HG02763 (cell line): ENCODE measurements at regions not wholly inside any gene's neighbourhood (a gene's known extent, or its start where the extent isn't known, plus 50 kb on each side); places are given as distances from the start of the nearest gene placed in this dataset.
"Not testable (repeated sequence)": the region's sequence is repeated elsewhere in the genome, so short reads cannot be mapped to it uniquely, and the experiment has no call there.

Source experiments
- ATAC-seq: cut with Tn5 transposase; IDR thresholded peaks from one replicate; pipeline ENCODE4 v1.9.1; 2021; ENCODE audit warnings: mild to moderate bottlenecking, moderate library complexity; ENCODE audit not compliant: unreplicated experiment

DNA sequence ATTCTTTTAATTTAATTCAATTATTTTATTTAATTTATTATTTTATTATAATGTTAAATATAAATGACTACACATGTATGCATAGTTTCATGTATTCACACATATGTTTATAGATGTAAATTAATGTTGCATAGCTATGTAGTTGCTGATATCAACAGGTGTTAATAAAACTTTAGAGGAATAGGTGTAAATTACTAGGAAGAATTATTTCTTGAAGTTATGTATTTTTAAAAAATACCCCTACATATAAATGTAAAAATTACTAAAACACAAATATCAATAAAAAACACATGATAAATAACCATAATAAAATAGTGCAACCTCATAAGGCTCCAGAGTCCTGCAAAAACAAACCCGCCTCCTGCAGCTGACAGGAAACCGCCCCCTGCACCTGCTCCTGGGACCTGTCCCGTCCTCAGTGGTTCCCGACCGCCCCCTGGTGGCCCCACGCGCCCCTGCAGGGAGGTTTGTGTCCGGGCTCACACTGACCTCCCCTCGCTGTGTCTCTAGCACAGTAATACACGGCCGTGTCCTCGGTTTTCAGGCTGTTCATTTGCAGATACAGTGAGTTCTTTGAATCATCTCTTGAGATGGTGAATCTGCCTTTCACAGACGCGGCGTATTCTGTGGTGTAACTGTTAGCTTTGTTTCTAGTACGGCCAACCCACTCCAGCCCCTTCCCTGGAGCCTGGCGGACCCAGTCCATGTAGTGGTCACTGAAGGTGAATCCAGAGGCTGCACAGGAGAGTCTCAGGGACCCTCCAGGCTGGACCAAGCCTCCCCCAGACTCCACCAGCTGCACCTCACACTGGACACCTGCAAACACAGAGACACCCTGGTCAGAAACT is 1264.0 kb downstream of the TMEM121 start:
- no peak for ATAC-seq

DNA sequence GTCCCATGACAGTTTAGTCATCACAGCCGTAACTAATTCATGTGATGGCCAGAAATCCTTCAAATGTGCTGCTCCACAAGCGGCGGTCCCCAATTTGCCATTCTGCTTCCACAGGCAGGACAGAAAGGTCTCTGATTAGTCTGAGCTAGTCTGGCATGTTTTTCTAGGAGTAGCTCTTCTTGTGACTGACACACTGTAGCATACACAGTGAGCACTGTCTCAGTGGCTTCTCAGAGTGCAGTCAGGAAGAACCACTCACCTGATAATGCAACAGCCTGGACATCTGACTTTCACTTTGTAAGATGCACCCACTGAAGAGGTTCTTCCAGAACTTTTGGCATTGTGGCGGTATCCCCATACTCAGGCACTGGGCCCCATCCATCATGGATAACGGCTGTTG is 1266.2 kb downstream of the TMEM121 start:
- ATAC-seq, result no peak

DNA sequence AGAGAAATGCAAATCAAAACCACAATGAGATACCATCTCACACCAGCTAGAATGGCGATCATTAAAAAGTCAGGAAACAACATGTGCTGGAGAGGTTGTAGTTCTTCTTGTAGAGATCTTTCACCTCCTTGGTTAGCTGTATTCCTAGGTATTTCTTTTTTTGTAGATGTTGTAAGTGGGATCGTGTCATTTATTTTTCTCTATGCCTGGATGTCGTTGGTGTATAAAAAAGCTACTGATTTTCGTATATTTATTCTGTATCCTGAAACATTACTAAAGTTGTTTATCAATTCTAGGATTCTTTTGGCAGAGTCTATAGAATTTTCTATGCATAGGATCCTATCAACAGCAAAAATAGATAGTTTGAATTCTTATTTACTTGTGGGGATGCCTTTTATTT is 1271.8 kb downstream of the TMEM121 start:
- ATAC-seq, result not testable (repeated sequence)

DNA sequence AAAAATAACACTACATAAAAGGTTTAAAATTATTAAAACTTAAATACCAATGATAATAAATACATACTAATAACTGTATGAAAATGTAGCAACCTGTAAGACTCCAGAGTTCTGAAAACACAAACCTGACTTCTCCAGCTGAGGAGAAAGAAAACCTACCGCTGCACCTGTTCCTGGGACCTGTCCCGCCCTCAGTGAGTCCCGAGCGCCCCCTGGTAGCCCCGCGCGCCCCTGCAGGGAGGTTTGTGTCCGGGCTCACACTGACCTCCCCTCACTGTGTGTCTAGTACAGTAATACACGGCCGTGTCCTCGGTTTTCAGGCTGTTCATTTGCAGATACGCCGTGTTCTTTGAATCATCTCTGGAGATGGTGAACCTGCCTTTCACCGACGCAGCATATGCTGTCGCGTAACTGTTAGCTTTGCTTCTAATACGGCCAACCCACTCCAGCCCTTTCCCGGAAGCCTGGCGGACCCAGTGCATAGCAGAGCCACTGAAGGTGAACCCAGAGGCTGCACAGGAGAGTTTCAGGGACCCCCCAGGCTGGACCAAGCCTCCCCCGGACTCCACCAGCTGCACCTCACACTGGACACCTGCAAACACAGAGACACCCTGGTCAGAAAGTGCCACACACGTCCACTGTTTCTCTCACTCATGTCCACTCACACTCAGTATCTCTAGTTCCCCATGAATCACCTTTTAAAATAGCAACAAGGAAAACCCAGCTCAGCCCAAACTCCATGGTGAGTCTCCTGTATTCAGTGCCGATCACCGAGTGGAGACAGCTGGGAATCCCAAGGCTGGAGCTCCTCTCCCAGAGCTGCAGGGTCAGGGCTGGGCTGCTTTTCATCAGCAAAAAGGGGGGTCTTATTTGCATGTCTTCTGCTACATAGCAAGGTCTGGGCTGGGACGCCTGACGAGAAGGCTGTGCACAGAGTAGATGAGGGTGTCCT is 1276.3 kb downstream of the TMEM121 start:
- no peak for ATAC-seq

DNA sequence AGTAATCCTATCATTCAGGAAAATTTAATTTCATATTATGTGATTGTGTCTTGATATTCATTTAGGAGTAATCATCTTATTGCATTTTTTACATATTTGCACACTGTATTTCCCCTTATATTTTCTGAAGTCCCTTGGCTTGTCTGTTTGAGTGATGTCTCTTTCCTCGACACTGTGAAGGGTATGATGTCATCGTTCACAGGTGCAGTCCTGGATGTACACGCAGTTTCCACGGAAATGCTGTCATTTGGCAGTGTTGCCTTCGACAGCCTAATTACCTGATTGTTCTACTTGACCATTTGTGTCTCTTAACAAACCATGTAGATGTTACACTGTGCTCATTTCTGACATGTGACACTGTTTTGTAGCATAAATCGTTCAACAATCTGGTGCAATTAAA is 1277.0 kb downstream of the TMEM121 start:
- ATAC-seq, result no peak

DNA sequence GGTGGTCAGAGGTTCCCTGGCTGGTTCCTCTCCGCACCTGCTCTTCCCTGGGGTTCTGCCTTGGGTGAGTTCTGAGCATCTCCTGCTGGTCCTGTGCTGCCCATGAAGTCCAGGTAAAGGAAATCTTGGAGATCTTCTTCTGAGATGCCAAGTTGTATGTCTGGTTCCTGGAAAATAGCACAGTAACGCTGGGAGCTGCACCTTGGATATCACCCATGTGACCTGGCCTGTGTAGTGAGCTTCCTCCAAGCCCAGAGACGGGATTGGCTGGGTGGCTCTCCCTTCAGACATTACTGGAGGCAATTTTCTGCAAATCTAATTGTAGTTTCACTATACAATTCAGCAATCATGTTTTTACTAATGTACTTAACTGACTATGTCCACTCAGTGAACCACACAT is 1281.1 kb downstream of the TMEM121 start:
- ATAC-seq, result no peak

DNA sequence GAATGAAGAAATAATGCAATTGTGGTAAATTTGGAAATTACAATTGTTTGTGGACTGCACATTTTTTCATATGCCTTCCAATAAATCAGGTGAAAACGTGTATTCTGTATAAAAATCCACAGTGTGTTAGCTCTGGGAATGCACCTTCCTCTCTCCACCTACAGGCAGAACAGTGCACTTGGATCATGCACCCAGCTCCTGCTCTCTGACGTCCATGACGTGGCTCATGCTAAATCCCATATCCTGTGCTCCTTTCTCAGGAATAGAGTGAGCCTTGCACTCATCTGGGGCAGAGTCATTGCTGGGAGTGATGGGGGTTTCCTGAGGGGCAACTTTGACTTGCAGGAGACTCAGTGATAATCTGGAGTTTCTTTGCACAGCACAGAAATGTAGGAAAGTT is 1282.1 kb downstream of the TMEM121 start:
- no peak for ATAC-seq

DNA sequence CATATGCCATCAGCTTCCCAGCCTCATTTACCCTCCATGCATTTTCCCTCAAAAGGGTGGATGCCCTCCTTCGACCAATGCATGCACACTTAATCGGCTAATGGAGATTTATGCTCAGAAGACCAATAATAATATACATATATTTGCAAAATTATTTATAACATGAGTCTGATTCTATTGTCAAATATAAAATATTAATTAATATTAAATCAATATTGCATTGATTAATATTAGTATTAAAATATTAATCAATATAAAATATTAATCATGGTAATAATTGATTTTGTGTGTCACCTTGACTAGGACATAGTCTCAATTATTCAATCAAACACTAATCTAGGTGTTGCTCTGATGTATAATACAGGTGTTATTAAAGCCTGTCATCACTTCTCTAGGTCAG is 1282.5 kb downstream of the TMEM121 start:
- ATAC-seq, result no peak

DNA sequence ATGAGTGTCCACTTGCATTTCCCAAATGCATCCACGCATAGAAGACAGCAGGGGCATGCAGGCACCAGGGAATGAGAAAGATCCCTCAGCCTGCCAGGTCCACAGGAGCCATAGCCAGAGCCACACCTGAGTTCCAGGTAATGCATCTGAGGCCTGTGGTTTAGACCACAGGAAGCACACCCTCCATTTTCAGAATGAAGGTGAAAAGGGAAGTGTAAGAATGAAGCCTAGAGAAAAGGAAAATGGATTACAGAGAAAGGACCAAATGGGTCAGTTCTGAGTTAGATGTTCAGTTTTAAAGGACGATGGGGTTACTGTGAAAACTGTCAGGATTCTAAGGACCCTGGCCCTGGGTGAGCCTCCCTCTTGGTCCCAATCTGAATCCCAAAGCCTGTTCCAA is 1283.2 kb downstream of the TMEM121 start:
- ATAC-seq, result no peak

DNA sequence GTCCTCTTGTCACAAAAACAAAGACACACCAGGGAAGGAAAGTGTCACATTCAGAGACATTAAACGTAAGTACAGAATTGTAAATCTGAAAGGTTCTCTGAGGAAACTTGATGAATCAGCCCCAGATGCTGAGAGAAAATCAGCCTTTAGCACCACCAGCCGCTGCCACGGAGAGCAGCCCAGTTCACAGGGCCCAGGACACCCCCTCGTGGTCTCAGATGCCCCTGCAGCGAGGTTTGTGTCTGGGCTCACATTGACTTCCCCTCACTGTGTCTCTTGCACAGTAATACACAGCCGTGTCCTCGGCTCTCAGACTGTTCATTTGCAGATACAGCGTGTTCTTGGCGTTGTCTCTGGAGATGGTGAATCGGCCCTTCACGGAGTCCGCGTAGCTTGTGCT is 1283.8 kb downstream of the TMEM121 start:
- not testable (repeated sequence) for ATAC-seq

DNA sequence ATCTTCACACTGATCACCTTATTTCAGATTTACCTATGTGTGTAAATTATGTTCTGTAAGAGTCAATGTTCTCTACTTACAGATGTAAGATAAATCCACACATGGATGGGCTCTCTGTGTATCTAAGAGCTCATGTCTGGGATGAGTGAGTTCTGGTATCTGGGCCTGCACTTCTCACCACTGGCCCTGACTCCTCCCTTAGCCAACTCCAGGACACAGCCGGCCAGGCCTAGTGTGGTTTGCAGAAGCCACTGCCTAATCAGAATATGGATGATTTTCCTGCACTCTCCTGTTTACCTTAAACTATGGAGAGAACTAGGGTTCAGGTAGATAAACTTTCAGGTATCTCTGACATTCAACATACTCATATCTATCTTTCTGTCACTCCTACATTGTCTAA is 1284.8 kb downstream of the TMEM121 start:
- no peak for ATAC-seq

DNA sequence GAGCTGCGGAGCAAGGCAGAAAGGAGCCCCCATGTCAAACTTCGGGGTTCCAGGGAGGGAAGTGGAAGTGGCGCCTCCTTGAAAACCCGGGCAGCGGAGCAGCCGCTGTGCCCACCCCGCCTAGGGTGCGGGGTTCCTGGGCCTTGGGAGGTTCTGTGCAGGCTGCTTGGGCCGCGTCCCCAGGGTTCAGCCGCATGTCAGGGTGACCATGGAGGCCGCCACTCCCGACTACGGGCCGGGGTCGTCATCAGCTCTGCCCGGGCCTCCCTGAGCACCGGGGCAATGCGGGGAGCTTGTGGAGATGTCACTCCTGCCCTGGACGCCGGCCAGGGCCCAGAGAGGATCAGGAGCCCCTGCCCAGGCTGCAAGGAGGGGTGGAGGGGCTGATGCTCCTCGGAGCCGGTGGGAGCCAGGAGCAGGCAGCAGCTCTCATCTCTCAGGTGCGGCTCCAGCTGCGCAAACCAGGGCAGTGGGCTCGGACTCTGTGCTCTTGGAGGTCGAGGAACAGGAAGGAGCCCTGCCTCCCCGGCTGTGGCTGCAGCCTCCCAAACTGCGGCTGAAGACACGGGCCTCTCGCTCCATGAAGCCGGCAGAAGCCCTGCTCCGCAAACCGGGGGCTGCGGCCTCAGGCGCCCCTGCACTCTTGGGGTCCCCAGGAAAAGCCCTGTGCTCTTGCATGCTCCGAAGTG is 1286.5 kb downstream of the TMEM121 start:
- ATAC-seq, result no peak

DNA sequence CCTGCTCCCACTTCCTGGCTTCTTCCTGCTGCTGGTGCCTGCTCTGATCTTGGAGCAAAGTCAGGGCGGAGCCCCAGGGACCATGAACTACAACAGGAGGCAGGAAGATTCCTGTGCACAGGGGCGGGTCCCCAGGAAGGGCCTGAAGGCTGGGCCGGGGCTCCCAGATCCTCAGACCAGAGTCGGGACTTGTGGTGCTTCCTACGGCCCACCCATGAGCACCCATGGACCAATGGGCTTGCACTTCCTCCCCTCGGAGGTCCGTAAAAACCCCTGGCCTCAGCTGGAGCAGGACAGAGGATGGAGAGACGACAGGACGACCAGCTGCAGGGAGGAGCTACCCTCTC is 1287.1 kb downstream of the TMEM121 start:
- no peak for ATAC-seq

DNA sequence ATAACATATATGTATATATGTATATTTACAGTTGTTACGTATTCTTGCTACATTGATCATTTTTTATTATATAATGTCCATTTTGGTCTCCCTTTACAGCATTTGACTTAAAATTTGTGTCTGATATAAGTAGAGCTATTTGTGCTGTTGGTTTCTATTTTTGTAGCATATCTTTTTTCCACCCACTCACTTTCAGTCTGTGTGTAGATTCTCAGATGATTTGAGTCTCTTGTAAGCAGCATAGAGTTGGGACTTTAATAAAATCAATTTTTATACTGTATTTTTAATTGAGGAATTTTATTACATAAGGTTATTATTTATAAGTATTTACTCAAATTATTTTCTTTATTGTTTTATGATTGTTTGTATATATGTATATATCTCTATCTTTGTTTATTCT is 1293.7 kb downstream of the TMEM121 start:
- no peak for ATAC-seq

DNA sequence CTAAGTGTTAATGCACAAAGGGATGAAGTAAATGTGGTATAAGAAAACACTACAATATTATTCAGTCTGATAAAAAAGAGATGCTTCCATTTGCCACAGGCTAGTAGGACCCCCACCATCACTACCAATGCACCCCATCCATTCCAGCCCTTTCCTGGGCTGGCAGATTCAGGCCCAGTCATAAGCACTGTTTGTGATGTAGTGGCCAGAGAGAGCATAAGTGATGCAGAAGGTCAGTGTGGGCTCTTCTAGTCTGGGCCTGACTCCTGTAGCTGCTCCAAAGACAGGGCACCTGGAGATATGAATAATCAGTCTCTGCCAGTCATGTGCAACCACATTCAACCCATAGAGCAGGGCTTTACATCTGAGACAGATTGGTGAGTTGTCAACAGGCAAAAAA is 1294.7 kb downstream of the TMEM121 start:
- ATAC-seq, result no peak

DNA sequence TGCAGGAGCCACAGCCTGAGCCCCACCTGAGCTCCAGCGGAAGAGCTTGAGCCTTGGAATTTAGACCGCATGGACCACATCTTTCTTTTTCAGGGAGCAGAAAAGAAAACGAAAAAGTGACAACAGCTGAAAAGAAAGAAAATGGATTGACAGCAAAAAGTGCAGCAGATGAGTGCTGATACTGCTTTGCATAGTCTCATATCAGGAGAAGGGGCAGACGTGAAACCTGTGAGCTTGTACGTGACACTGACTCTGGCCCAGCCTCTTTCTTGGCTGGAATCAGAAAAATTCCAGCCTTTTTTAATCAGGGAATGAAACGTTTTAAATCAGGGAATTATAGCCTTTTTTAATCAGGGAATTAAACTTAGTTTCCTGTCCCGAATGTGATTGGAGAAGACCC is 1296.5 kb downstream of the TMEM121 start:
- no peak for ATAC-seq

DNA sequence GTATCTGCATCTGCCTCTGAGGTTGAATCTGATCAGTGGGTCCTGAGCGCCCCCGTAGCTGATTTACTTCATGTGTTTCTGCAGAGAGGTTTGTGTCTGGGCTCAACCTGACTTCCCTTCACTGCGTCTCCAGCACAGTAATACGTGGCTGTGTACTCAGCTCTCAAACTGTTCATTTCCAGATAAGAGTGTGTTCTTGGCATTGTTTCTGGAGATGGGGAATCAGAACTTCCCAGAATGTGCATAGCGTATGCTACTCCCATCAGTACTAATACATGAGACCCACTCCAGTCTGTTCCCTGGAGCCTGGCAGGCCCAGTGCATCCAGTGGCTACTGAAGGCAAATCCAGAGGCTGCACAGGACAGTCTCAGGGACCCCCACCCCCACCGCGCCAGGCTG is 1297.2 kb downstream of the TMEM121 start:
- no peak for ATAC-seq

DNA sequence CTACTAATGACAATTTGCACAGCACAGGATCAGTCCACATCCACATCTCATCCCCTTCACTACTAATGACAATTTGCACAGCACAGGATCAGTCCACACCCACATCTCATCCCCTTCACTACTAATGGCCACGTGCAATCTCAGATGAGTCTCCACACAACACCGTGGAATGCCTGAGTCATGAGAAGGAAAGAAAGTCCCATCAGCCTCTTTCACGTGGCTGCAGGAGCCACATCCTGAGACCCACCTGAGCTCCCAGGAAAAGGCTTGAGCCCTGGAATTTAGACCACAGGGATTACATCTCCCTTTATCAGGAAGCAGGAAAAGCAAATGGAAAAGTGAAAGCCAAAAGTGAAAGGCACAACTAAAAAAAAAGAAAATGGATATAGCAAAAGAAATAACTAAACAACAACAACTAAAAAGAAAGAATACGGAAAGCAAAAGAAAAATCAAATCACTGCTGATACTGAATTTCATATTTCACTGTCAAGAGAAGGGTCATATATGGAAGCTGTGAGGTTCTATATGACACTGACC is 1300.5 kb downstream of the TMEM121 start:
- ATAC-seq, result no peak

DNA sequence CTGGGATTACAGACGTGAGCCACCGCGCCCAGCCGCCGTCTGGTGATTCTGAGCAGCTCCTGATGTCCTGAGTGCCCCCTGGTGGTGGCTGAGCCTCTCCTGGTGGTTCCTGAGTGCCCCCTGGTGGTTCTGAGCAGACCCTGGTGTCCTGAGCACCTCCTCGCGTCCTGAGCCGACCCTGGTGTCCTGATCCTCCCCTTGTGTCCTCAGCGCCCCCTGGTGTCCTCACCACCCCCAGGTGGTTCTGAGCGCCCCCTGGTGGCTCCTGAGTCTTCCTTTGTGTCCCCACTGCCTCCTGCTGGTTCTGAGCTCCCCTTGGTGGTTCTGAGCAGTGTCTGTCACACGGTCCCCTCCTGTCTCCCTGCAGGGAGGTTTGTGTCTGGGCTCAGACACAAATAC is 1304.9 kb downstream of the TMEM121 start:
- peak; percentile 70 for ATAC-seq

DNA sequence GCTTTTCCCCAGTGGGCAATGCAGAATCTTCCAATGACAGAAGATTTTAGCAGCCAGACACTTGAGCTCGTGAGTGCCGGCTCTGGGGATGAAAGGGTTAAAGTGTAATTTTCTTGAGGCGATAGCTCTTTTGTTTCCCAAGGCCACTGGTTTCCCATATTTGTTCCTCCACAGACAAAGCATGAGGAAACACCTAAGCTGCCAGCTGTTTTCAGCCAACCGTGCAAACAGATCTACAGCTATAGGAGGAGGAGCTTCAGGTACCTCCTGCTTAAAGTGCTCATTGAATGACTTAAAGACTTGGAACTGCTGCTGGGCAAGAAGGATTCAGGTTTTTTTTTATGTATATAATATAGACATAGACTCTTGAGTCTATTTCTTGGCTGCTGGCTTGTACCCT is 1311.5 kb downstream of the TMEM121 start:
- no peak for ATAC-seq
